ENCODE measurements at regions not wholly inside any gene's neighbourhood (a gene's known extent, or its start where the extent isn't known, plus 50 kb on each side); places are given as distances from the start of the nearest gene placed in this dataset.

DNA sequence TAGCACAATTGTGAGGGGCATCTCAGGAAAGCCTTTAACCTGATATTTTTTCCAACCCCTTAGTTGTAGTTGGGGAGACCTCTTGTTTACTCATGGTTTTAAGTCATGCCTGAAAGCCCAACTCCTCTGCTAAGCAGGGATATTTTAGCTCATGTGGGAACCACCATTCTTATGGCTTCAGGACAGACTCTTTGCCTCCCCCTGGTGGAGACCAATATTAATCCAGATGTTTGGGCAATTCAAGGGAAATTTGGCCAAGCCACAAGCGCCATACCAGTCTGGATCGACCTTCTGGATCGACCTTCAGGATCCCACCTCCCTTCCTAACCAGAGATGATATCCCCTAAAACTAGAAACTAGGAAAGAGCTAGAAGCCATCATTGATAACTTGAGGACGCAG, 211.2 kb downstream of the C6orf118 start:
- Histone ChIP-seq H3K9me3 (ENCODE audit: insufficient read depth, low read length) (0 out of 2 replicates have a peak, but pooled peaks cover 4% of the 10 kb centered on the region), H3K9me2 (replicated peaks; ENCODE audit: insufficient read depth, low read length) (no peaks in the 10 kb centered on the region), H3K27me3 (ENCODE audit: low read length) (no peaks in the 10 kb centered on the region), H3K36me3 (ENCODE audit: low read length) (no peaks in the 10 kb centered on the region), H3F3A (ENCODE audit: insufficient read depth) (no peaks in the 10 kb centered on the region), H4K20me1 (ENCODE audit: low read depth, low read length) (no peaks in the 10 kb centered on the region), H3K4me2 (ENCODE audit: low read depth, low read length, poor library complexity, severe bottlenecking) (no peak overlapping the region), H3K4me3 (ENCODE audit: insufficient read depth, low read length, poor library complexity, severe bottlenecking) (no peak overlapping the region), H3K27ac (ENCODE audit: low read depth, low read length) (no peak overlapping the region), H3K9ac (ENCODE audit: low read length) (no peak overlapping the region), H3K79me2 (ENCODE audit: insufficient read depth, low read length) (no peaks in the 10 kb centered on the region), H2AFZ (ENCODE audit: low read depth, low read length, severe bottlenecking) (no peak overlapping the region)
- TF ChIP-seq, protein P1, sequence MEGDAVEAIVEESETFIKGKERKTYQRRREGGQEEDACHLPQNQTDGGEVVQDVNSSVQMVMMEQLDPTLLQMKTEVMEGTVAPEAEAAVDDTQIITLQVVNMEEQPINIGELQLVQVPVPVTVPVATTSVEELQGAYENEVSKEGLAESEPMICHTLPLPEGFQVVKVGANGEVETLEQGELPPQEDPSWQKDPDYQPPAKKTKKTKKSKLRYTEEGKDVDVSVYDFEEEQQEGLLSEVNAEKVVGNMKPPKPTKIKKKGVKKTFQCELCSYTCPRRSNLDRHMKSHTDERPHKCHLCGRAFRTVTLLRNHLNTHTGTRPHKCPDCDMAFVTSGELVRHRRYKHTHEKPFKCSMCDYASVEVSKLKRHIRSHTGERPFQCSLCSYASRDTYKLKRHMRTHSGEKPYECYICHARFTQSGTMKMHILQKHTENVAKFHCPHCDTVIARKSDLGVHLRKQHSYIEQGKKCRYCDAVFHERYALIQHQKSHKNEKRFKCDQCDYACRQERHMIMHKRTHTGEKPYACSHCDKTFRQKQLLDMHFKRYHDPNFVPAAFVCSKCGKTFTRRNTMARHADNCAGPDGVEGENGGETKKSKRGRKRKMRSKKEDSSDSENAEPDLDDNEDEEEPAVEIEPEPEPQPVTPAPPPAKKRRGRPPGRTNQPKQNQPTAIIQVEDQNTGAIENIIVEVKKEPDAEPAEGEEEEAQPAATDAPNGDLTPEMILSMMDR (IDR thresholded peaks at IDR 0.05; ENCODE audit: insufficient read depth, low read length, poor library complexity, severe bottlenecking), result no peak
- TF ChIP-seq EZH2phosphoT487 (conservative IDR thresholded peaks at IDR 0.05; ENCODE audit: low read length), result no peak

DNA sequence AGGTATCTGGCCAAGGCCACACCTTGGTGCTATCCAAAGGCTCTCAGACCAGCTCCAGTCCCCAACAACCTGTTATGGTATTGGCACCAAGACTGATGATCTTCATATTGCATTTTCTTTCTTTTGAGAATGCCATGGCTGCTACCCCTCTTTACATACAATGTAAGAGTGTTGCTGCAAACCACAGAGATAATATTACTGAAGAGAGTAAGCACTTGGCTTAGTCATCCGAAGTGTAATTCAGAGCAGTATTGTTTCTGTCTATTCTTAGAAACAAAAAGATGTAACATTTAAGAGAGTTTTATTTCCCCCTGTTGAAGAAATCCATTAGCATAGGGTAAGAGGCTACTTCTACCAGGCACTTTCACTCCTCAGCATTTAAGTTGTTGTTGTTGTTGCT, 212.5 kb downstream of the C6orf118 start:
- H3K27ac ChIP-seq (ENCODE audit: low read depth, low read length), result no peak overlapping the region
- no peak overlapping the region for H3K4me2 ChIP-seq (ENCODE audit: low read depth, low read length, poor library complexity, severe bottlenecking)
- H3K9me2 ChIP-seq (replicated peaks; ENCODE audit: insufficient read depth, low read length), result no peaks in the 10 kb centered on the region
- no peaks in the 10 kb centered on the region for H4K20me1 ChIP-seq (ENCODE audit: low read depth, low read length)
- no peak overlapping the region for H3K4me3 ChIP-seq (ENCODE audit: insufficient read depth, low read length, poor library complexity, severe bottlenecking)
- no peak overlapping the region for H2AFZ ChIP-seq (ENCODE audit: low read depth, low read length, severe bottlenecking)
- H3K9ac ChIP-seq (ENCODE audit: low read length), result no peak overlapping the region
- no peaks in the 10 kb centered on the region for H3K27me3 ChIP-seq (ENCODE audit: low read length)
- H3K79me2 ChIP-seq (ENCODE audit: insufficient read depth, low read length), result no peaks in the 10 kb centered on the region
- H3K9me3 ChIP-seq (ENCODE audit: insufficient read depth, low read length), result 0 out of 2 replicates have a peak, but pooled peaks cover 4% of the 10 kb centered on the region
- H3K36me3 ChIP-seq (ENCODE audit: low read length), result no peaks in the 10 kb centered on the region
- no peak for TF ChIP-seq EZH2phosphoT487 (conservative IDR thresholded peaks at IDR 0.05; ENCODE audit: low read length)
- TF ChIP-seq, protein P1 (IDR thresholded peaks at IDR 0.05; ENCODE audit: insufficient read depth, low read length, poor library complexity, severe bottlenecking), result no peak
- no peaks in the 10 kb centered on the region for H3F3A ChIP-seq (ENCODE audit: insufficient read depth)

- H3K36me3 ChIP-seq (ENCODE audit: low read length), result no peaks in the 10 kb centered on the region
- no peak overlapping the region for H3K27ac ChIP-seq (ENCODE audit: low read depth, low read length)
- no peaks in the 10 kb centered on the region for H3K9me2 ChIP-seq (replicated peaks; ENCODE audit: insufficient read depth, low read length)
- no peaks in the 10 kb centered on the region for H3F3A ChIP-seq (ENCODE audit: insufficient read depth)
- no peak overlapping the region for H3K4me3 ChIP-seq (ENCODE audit: insufficient read depth, low read length, poor library complexity, severe bottlenecking)
- H3K9ac ChIP-seq (ENCODE audit: low read length), result no peak overlapping the region
- no peaks in the 10 kb centered on the region for H3K79me2 ChIP-seq (ENCODE audit: insufficient read depth, low read length)
- no peak overlapping the region for H3K4me2 ChIP-seq (ENCODE audit: low read depth, low read length, poor library complexity, severe bottlenecking)
- H4K20me1 ChIP-seq (ENCODE audit: low read depth, low read length), result no peaks in the 10 kb centered on the region
- 0 out of 2 replicates have a peak, but pooled peaks cover 4% of the 10 kb centered on the region for H3K9me3 ChIP-seq (ENCODE audit: insufficient read depth, low read length)
- H3K27me3 ChIP-seq (ENCODE audit: low read length), result no peaks in the 10 kb centered on the region
- TF ChIP-seq, protein P1 (IDR thresholded peaks at IDR 0.05; ENCODE audit: insufficient read depth, low read length, poor library complexity, severe bottlenecking), result no peak
- TF ChIP-seq EZH2phosphoT487 (conservative IDR thresholded peaks at IDR 0.05; ENCODE audit: low read length), result no peak
- H2AFZ ChIP-seq (ENCODE audit: low read depth, low read length, severe bottlenecking), result no peak overlapping the region
Measured at GRCh38 chr6:165096209-165096608, 213.2 kb downstream of the C6orf118 start.
